Smooth muscle cell (in vitro differentiated cells): ENCODE measurements at regions not wholly inside any gene's neighbourhood (a gene's known extent, or its start where the extent isn't known, plus 50 kb on each side); places are given as distances from the start of the nearest gene placed in this dataset.

Experiments used
- DNase-seq: peaks from one replicate; lab custom pipeline; 2025; ENCODE audit not compliant: unreplicated experiment; lab: John Stamatoyannopoulos, UW
- H2AFZ ChIP-seq: fragments of 200-600 bp; sonication (generic); 2 replicates; pipeline ENCODE4 v1.6.0; 2016; ENCODE audit warnings: antibody characterized with exemption, low read depth, mild to moderate bottlenecking
- H3F3A ChIP-seq: fragments of 200-600 bp; sonication (generic); 2 replicates; pipeline ENCODE4 v1.6.0; 2017; ENCODE audit warnings: antibody characterized with exemption, low read depth
- H3K27ac ChIP-seq: fragments of 200-600 bp; sonication (generic); 2 replicates; pipeline ENCODE4 v1.5.1; 2016; ENCODE audit warnings: low read depth, mild to moderate bottlenecking
- H3K27me3 ChIP-seq: fragments of 200-600 bp; sonication (generic); 2 replicates; pipeline ENCODE4 v1.6.1; 2016; ENCODE audit warnings: low read depth, mild to moderate bottlenecking
- H3K36me3 ChIP-seq: fragments of 200-600 bp; sonication (generic); 2 replicates; pipeline ENCODE4 v1.5.1; 2016; ENCODE audit warnings: low read depth
- H3K4me1 ChIP-seq: fragments of 200-600 bp; sonication (generic); 2 replicates; pipeline ENCODE4 v1.5.1; 2016; ENCODE audit warnings: low read depth
- H3K4me2 ChIP-seq: fragments of 200-600 bp; sonication (generic); 2 replicates; pipeline ENCODE4 v1.6.0; 2016; ENCODE audit warnings: mild to moderate bottlenecking
- H3K4me3 ChIP-seq: fragments of 200-600 bp; sonication (generic); 2 replicates; pipeline ENCODE4 v1.5.1; 2016; ENCODE audit warnings: mild to moderate bottlenecking
- H3K79me2 ChIP-seq: fragments of 200-600 bp; sonication (generic); 2 replicates; pipeline ENCODE4 v1.6.0; 2016; ENCODE audit warnings: low read depth, mild to moderate bottlenecking
- H3K9ac ChIP-seq: fragments of 200-600 bp; sonication (generic); 2 replicates; pipeline ENCODE4 v1.6.0; 2016; ENCODE audit warnings: low read depth
- H3K9me3 ChIP-seq: fragments of 200-600 bp; sonication (generic); replicated peaks from 2 replicates; pipeline ENCODE4 v1.5.1; 2016; ENCODE audit warnings: low read depth
- H4K20me1 ChIP-seq: fragments of 200-600 bp; sonication (generic); 2 replicates; pipeline ENCODE4 v1.6.0; 2016; ENCODE audit warnings: low read depth
- WGBS: methylation state at CpG from one replicate; pipeline ENCODE4 v1.1.7; 2016; ENCODE audit warnings: low lambda C conversion rate; 5-methylcytosine and 5-hydroxymethylcytosine counted together
- TF ChIP-seq, protein P1 (sequence below): fragments of 200-600 bp; sonication (generic); IDR thresholded peaks from 2 replicates; pipeline ENCODE4 v1.5.1; 2017; ENCODE audit warnings: borderline replicate concordance, mild to moderate bottlenecking, antibody characterized with exemption; ENCODE audit not compliant: insufficient read depth, poor library complexity, severe bottlenecking

DNA sequence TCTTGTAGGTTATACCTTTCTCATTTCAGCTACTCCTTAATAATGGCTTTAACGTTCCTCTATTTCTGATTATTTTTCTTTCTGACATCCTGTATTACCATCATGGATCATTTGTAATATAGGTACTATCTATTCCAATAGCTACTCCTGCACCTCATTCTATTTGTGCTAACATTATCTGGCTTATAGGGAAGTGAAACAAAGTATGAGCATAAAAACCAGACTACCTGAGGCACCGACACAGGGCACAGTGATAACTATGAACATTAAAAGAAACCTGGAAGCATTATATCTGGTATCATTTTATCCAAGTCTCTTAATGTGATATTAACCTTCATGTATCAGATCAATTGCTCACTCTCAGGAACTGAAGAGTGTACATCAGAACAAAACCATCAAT lies 407.3 kb downstream of the DMRT2 start:
- WGBS = 58% methylated on average over 2 of the region's 2 CpGs
- no peaks in the 10 kb centered on the region for H3K36me3 ChIP-seq
- H3K27me3 ChIP-seq = no peaks in the 10 kb centered on the region
- no peaks in the 10 kb centered on the region for H3K79me2 ChIP-seq
- H3K4me1 ChIP-seq = no peaks in the 10 kb centered on the region
- no peak for DNase-seq
- no peak overlapping the region for H3K9ac ChIP-seq
- H3F3A ChIP-seq = no peaks in the 10 kb centered on the region
- H3K9me3 ChIP-seq = peaks cover 9% of the 10 kb centered on the region
- H2AFZ ChIP-seq = no peak overlapping the region
- no peaks in the 10 kb centered on the region for H4K20me1 ChIP-seq
- H3K27ac ChIP-seq = no peak overlapping the region
- no peak overlapping the region for H3K4me3 ChIP-seq
- TF ChIP-seq, protein P1, sequence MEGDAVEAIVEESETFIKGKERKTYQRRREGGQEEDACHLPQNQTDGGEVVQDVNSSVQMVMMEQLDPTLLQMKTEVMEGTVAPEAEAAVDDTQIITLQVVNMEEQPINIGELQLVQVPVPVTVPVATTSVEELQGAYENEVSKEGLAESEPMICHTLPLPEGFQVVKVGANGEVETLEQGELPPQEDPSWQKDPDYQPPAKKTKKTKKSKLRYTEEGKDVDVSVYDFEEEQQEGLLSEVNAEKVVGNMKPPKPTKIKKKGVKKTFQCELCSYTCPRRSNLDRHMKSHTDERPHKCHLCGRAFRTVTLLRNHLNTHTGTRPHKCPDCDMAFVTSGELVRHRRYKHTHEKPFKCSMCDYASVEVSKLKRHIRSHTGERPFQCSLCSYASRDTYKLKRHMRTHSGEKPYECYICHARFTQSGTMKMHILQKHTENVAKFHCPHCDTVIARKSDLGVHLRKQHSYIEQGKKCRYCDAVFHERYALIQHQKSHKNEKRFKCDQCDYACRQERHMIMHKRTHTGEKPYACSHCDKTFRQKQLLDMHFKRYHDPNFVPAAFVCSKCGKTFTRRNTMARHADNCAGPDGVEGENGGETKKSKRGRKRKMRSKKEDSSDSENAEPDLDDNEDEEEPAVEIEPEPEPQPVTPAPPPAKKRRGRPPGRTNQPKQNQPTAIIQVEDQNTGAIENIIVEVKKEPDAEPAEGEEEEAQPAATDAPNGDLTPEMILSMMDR = no peak
- H3K4me2 ChIP-seq = no peak overlapping the region

GRCh38 chr9:1458503-1458902 lies 408.3 kb downstream of the DMRT2 start:
- Histone ChIP-seq H3K9me3 (peaks cover 9% of the 10 kb centered on the region), H3K27me3 (no peaks in the 10 kb centered on the region), H3K4me3 (no peak overlapping the region), H3K36me3 (no peaks in the 10 kb centered on the region), H3F3A (no peaks in the 10 kb centered on the region), H2AFZ (no peak overlapping the region), H3K4me1 (no peaks in the 10 kb centered on the region), H4K20me1 (no peaks in the 10 kb centered on the region), H3K4me2 (no peak overlapping the region), H3K9ac (no peak overlapping the region), H3K79me2 (no peaks in the 10 kb centered on the region), H3K27ac (no peak overlapping the region)
- DNase-seq = no peak
- TF ChIP-seq, protein P1 = no peak

DNA sequence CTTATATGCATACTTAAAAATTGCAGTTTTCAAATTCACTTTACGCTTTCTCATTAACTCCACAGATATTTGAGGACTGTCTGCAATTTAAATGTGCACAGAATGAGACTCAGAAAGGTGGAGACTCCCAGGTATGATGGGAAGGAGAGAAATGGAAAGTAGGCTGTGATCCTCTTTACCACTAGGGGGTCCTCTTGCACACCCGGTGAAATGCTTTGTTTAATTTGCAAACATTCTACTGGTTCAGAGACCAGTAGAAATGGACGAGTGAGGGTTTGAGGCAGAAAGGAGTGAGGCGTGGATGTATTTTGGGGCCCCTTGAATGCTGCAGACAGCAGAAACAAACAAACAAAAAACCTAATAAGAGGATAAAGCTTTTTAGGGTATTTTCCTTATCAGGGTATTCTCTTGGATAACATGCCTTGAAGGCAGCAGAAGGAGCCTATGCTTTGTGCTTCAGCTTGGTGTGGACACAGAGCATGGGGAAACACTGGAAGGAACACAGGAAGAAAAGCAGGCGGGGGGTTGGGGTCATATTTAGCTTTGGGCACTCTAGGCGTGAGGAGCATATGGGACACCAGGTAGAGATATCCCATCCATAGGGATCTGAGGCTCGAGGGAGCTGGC lies 410.1 kb downstream of the DMRT2 start:
- H3F3A ChIP-seq = no peaks in the 10 kb centered on the region
- 50% methylated on average over 7 of the region's 7 CpGs for WGBS
- no peak for DNase-seq
- H3K27me3 ChIP-seq = no peaks in the 10 kb centered on the region
- TF ChIP-seq, protein P1 = no peak
- no peaks in the 10 kb centered on the region for H4K20me1 ChIP-seq
- no peak overlapping the region for H2AFZ ChIP-seq
- no peaks in the 10 kb centered on the region for H3K4me1 ChIP-seq
- H3K4me3 ChIP-seq = no peak overlapping the region
- no peak overlapping the region for H3K9ac ChIP-seq
- H3K36me3 ChIP-seq = no peaks in the 10 kb centered on the region
- H3K27ac ChIP-seq = no peak overlapping the region
- no peaks in the 10 kb centered on the region for H3K79me2 ChIP-seq
- H3K4me2 ChIP-seq = no peak overlapping the region
- H3K9me3 ChIP-seq = peaks cover 17% of the 10 kb centered on the region

GRCh38 chr9:1461812-1462211 lies 411.7 kb downstream of the DMRT2 start:
- DNase-seq = no peak
- TF ChIP-seq, protein P1 = no peak
- WGBS = 51% methylated on average over 4 of the region's 4 CpGs

More at GRCh38 chr9:1461812-1462211, 411.7 kb downstream of the DMRT2 start:
- Histone ChIP-seq H3K36me3 (no peaks in the 10 kb centered on the region), H3K27ac (no peak overlapping the region), H2AFZ (no peak overlapping the region), H3K9ac (no peak overlapping the region), H3K4me3 (no peak overlapping the region), H3K27me3 (no peaks in the 10 kb centered on the region), H4K20me1 (no peaks in the 10 kb centered on the region), H3K4me2 (no peak overlapping the region), H3K4me1 (no peaks in the 10 kb centered on the region), H3K9me3 (peaks cover 15% of the 10 kb centered on the region), H3F3A (no peaks in the 10 kb centered on the region), H3K79me2 (no peaks in the 10 kb centered on the region)
